Epidermal melanocyte (primary cell): ENCODE measurements at regions not wholly inside any gene's neighbourhood (a gene's known extent, or its start where the extent isn't known, plus 50 kb on each side); places are given as distances from the start of the nearest gene placed in this dataset.
"Not testable (repeated sequence)": the region's sequence is repeated elsewhere in the genome, so short reads cannot be mapped to it uniquely, and the experiment has no call there.

Experiments used
- DNase-seq: peaks from one replicate; pipeline ENCODE4 v3.0.0; 2011; ENCODE audit warnings: low spot score; ENCODE audit not compliant: insufficient read length

DNA sequence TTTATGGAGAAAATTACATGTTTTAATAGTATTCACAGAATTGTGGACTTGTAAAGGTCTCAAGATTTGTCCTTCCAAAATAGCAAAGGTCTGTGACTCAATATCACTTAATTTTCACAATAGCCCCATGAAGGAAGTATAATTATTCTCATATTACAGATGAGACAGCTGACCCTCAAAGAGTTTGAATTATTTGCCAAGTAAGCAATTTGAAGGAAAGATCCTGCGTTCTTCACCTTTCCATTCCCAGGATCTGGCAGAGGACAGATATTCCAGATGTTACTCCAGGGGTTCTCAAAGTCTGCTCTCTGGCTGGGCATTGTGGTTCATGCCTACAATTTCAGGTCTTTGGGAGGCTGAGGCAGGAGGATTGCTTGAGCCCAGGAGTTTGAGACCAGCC, 559.4 kb upstream of the AUTS2 start:
- no peak for DNase-seq

DNA sequence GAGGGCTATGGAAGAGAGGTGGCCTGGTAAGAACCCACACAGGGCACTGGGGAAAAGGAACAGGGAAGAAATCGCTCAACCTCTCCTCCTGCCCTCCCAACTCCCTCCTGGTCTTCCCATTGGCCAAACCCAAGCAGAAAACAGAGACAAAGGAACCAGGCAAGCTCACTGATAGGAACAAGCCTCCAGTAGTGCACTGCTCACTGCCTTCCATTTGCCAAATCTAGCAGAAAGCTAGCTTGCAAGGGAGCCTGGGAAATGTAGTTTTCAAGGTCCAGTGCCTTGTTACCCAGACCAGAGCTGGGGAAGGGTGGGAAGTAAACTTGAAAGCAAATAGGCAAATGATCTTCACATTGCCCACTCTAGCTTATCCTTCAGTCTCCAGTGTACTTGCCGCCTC, 556.1 kb upstream of the AUTS2 start:
- no peak for DNase-seq

DNA sequence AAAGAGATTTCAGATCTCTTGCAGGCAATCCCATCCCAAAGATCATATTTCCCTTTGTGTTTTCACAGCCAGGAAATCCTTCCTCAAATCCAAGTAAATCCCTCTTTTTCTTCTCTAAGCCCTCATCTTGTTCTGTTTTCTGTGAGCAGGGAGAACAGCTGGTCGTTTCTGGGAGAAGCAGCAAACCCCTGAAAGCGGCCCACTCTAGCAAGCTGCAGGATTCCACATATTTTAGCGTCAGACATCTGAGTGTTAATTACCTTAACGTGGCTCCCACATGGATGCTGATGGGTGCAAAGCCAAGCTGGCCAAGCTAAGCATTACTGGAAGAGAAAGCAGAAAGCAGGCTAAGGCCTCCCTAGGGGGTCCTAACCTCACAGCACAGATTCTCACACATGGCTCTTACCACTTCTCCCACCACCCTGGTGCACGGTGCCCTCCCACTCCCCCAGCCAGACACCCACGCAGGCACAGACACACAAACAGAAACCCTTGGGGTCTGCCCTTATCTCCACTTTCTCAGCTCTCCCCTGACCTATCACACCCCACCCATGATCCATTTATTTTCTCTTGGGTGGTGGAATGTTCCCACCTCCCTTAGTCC, 551.0 kb upstream of the AUTS2 start:
- DNase-seq: no peak

DNA sequence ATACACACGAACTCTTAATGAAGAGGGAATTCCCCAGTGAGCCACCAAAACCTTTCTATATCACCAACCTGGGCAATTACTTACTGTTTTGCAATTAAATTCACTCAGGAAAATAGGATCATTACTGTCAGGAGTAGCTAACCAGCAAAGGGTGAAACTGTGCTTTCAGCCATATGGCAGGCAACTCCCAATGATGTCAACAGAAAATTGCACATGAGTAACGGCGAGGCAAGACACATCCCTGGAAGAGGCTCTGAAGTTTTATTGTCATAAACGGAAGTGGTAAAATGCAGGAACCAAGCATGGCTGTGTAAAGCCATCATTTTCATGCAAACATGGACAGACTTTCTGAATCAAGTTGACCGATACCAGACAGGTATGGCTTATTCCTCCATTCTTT, 548.9 kb upstream of the AUTS2 start:
- DNase-seq: no peak

DNA sequence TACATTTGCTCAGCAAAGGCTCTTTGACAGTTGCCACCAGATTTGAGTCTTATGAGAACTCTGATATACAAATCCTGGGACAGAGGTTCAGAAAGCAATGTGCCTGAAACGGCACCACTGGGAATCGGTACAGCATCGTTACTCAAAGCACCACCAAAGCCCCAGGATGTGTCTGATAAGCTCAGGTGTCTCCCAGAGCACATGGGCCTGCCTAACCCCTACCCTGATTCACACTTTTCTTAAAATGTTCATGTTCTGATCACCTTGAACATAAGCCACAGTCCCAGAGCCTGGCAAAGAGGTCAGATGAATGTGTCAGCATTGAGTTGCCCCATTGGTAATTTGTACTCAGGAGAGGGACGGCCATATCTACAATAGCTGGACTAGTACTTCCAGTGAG, 545.8 kb upstream of the AUTS2 start:
- DNase-seq: no peak

DNA sequence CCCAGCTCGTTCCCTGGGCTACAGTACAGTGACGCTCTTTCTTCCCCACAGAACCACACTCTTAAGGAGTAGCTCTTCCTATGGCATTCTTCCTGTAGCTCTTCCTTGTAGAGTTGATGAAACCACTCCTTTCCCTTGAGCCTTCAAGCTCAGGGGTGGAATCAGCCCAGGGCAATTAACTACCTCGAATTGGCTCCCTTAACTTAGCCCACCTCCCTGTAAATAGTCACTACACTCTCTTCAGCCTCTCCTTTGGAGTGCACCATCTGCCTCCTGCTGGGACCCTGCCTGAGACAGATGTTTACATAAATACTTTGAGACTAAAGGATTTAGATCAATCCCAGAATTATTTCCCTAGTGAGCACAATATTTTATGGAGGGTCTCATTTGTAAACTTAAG, 537.8 kb upstream of the AUTS2 start:
- DNase-seq: no peak

DNA sequence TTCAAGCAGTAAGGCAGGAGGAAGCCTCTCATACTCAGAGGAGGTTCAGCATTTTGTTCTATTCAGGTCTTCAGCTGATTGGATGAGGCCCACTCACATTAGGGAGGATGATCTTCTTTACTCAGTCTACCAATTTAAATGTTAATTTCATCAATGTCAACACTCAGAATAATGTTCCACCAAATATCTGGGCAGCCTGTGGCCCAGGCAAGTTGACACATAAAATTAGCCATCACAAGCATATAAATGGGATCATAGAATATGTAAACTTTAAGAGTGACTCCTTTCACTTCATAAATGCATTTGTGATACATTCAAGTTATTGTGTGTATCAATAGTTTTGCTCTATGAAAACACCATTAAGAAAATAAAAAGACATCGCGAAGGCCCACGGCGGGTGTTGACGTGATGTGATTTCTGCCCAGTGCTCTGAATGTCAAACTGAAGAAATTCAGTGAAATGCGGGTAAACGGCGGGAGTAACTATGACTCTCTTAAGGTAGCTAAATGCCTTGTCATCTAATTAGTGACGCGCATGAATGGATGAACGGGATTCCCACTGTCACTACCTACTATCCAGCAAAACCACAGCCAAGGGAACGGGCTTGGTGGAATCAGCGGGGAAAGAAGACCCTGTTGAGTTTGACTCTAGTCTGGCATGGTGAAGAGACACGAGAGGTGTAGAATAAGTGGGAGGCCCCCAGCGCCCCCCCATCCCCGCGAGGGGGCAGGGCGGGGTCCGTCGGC, 536.1 kb upstream of the AUTS2 start:
- DNase-seq: no peak

DNA sequence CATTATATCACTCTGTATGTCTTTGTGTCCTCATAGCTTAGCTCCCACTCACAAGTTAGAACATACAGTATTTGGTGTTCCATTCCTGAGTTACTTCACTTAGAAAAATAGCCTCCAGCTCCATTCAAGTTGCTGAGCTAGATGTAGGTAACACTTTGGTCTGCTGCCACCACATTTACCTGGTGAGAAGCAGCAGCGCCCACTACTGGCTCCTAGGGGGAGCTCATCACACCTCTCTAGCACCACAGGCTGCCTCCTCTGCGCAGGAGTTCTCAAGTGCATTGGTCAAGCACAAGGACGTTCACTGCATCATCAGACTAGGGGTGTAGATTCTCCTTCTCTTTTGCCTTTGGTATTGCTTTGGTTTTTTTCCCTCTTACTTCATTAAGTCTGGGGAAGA, 530.9 kb upstream of the AUTS2 start:
- no peak for DNase-seq

DNA sequence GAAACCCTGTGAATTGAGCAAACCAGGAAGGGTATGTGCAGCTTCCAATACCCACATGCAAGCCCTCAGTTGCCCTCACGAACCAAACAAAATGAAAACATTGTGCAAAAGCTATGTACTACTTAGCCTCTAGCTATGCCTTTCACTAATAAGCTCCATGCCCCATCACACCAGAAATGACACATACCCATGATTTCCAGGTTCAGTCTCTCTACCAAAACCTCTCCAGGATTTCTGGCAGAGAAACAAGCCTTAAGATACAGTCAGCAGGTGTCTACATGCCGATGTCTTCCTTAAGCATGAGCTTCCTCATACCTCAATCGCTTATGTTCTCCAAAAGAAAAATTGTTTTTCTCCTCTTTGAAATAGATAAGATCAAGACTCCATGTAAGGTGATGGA, 527.8 kb upstream of the AUTS2 start:
- DNase-seq: no peak

DNA sequence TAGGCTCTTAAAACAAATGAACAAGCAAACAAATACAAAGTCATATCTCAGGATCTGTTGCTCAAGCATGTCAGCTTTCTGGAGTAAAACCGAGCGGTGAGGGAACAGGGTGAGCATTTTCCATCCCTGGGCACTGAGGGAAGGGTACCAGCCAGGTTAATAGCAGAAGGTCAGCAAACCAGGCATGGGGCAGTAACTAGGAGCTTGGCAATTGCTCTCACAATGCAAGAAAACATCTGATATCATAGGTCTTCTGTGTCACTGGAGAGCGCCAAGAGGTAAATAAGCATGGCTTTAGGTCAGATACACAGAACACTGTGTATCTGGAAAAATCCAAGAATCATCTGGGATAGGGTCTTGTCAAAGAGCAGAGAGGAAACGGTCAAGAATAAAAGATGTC, 521.7 kb upstream of the AUTS2 start:
- DNase-seq: no peak

DNA sequence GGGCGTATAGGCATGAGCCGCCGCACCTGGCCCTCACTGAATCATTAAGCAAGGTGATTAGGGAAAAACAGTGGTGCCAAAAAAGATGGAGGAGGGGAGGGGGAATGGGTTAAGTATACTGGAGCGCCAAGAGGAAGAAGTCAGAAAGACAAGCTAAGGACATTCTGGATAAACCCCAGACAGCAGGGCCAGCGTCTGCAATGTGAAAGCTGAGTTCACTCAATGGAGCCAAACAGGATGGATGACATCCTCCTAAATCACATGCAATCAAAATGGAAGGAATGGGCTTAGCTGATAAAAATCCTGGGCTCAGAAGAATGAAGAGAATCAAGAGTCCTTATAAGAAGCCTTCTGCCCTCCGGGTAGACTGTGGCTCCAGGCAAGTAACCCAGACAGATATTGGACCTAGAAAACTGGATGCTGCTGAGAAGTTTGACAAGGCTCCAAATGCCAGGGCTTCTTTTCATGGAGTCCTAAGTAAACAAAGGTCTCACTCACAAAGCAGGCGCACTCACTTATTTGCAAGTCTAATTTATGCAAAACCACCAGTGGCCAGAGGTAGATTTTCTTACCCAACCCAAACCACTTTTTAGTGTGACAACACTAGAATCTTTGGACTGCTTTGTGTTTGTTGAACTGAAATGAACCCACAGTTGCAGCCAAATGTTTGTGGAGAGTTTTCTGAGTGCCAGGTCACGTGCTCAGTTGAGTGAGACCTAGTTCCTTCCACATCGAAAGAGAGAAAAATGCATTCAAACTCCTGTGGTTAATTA, 519.1 kb upstream of the AUTS2 start:
- no peak for DNase-seq

DNA sequence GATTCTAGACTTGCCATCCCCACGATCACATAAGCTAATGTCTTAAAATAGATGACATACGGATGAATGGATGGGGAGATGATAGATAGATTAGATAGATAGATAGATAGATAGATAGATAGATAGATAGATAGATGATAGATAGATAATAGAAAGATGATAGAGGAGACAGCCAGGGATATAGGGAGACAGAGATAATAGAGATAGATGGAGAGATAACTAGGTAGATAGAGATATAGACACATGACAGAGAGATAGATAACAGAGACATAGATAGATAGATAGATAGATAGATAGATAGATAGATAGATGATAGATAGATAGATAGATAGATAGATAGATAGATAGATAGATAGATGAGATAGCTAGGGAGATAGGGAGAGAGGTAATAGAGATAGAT, 511.0 kb upstream of the AUTS2 start:
- not testable (repeated sequence) for DNase-seq

DNA sequence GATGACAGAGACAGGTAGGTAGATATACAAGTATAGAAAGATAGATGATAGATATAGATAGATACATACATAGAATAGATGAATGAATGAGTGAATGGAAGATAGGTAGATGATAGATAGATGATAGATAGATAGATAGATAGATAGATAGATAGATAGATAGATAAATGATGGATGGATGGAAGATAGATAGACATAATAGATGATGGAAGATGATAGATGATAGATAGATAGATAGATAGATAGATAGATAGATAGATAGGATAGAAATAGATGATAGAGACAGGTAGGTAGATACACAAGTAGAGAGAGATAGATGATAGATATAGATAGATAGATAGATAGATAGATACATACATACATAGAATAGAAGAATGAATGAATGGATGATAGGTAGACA, 510.1 kb upstream of the AUTS2 start:
- no peak for DNase-seq

DNA sequence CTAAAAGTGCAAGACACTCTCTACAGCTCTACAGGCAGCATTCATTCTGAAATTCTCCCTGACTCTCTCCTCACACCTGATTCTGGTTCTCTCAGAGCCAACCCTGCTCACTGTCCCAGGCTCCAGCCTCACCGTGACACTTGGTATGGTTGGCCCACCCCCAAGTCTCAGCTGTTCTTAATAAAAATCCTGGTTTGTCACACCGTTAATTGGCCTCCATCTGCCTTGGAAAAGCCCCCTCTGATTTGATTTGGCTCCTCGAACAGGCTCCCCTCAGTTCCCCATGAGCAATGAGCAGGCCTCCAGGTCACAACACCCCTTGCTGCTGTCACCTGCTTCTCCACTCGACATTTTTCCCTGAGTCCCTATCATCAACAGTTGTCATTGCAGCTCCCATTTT, 507.3 kb upstream of the AUTS2 start:
- no peak for DNase-seq

DNA sequence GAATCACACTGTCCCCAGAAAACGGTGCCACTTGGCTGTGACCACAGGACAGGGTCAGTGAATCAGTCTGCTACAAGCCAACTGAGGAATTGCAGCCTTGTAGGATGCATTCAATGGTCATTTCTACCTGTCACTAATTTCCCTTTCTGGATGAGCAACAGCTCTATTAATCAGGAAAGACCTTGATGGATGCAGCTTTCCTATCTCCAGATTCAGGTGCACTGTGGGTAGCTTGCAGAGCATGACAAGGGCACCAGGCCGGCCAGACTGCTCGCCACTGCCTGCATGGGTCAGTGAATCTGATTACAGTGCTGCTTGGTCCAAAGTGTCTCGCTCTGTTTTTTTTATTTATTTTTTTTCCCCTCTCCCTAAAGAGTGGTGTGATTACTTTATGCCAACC, 506.8 kb upstream of the AUTS2 start:
- DNase-seq: no peak

DNA sequence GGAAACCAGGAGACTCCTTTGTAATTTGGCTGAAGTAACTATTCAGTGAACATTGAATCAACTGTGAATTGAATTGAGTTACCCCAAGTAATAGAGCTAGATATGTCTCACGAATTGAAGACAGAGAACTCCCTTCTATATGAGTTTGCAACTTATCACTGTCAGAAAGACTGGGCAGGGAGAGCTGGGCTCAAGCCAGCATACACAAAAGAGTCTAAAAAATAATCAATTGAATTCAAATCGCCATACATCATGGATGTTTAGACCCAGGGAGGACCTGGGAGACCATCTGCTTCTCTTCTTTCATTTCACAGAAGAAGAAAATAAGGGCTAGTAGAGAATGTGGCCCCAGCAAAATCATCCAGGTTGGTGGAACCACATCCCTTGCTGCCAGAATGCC, 503.1 kb upstream of the AUTS2 start:
- DNase-seq: no peak

DNA sequence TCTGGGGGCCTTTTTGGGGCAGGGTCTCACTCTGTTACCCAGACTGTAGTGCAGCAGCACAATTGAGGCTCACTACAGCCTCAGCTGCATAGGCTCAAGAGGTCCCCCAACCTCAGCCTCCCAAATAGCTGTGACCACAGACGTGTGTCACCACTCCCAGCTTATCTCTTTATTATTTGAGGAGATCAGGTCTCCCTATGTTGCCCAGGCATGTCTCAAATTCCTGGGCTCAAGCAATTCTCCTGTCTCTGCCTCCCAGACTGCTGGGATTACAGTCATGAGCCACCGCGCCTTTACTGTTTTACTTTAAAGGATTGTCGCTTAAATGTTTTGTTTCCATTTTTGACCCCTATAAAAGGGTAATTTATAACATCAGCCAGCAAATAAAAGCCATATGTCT, 502.6 kb upstream of the AUTS2 start:
- no peak for DNase-seq

DNA sequence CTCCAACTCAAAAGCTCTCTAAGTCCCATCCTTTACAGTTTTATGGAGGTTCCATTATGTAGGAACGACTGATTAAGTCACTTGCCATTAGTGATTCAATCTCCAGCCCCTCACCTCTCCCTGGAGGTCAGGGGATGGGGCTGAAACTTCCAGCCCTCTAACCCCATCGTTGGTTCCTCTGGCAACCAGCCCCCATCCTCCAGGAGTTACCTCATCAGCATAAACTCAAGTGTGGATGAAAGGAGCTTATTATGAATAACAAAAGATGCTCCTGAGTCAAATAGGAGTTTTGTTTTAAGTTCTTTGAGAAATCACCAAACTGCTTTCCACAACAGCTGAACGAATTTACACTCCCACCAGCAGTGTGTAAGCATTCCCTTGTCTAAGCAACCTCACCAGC, 494.3 kb upstream of the AUTS2 start:
- no peak for DNase-seq

DNA sequence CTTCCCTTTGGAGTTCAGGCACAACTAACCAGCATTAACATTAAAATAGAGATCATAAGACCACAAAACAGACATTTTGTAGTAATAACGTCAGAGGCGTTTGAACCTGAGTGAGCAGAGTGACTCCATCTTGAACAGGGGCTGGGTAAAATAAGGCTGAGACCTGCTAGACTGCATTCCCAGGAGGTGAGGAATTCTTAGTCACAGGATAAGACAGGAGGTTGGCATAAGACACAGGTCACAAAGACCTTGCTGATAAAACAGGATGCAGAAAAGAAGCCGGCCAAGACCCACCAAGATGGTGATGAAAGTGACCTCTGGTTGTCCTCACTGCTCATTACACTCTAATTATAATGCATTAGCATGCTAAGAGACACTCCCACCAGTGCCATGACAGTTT, 493.2 kb upstream of the AUTS2 start:
- no peak for DNase-seq

DNA sequence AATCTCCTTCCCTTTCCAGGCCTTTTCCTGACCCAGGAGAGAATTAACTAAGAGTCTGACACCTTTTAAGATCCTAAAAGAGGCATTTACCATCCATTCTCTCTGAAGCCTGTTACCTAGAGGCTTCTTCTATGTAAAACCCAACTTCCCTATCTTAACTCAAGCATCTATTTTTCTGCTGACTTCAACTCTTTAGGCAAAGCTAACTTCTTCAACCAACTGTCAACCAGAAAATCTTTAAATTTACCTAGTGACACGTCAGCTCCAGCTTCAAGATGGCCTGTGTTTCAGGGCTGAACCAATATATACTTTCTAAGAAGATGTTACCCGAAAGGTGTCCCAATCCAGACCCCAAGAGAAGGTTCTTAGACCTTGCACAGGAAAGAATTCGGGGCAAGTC, 492.3 kb upstream of the AUTS2 start:
- no peak for DNase-seq

DNA sequence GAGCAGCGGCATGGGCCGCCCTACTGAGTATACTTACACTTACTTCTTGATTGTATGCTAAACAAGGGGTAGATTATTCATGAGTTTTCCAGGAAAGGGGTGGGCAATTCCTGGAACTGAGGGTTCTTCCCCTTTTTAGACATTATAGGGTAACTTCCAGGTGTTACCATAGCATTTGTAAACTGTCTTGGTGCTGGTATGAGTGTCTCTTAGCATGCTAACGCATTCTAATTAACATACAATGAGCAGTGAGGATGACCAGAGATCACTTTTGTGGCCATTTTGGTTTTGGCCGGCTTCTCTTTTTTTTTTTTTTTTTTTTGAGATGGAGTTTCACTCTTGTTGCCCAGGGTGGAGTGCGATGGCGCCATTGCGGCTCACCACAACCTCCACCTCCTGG, 491.8 kb upstream of the AUTS2 start:
- not testable (repeated sequence) for DNase-seq

DNA sequence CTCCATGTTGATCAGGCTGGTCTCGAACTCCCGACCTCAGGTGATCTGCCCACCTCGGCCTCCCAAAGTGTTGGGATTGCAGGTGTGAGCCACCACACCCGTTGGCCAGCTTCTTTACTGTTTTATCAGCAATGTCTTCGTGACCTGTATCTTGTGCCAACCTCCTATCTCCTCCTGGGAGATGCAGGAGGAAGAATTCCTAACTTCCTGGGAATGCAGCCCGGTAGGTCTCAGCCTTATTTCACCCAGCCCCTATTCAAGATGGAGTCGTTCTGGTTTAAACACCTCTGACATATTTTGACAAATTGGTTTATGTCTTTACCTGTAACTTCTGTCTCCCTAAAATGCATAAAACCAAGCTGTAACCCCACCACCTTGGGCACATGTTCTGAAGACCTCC, 491.3 kb upstream of the AUTS2 start:
- not testable (repeated sequence) for DNase-seq

DNA sequence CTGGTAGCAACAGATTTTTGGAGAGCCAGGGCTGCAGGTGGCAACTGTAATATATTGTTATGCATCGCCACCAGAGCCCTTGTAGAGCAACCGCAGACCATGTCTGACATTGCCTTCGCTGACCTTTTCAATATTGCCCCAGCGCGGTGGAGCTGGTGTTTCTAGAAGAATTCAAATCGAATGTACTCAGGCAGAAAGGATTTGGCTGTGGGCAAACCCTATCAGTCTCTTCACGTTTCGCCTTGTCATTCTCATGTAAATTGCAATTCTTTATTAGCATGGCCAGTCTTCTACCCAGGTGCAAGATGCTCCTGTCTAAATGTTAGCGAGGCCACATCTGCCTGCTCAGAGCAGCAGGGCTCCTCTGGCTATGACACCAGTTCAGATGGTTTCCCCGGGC, 490.2 kb upstream of the AUTS2 start:
- no peak for DNase-seq
